Uterus (tissue), 3 donors: ENCODE measurements at regions not wholly inside any gene's neighbourhood (a gene's known extent, or its start where the extent isn't known, plus 50 kb on each side); places are given as distances from the start of the nearest gene placed in this dataset.

ENCODE experiments used
- DNase-seq, 2 donors: peaks; one replicate each; pipeline ENCODE4 v3.0.0-alpha.2; 2019 to 2020
- H3K27ac ChIP-seq, 2 donors: fragments of 200-600 bp; sonication (generic); 1 replicate in 1 of 2; 2 replicates in 1 of 2; pipeline ENCODE4 v1.5.1; 2016 to 2018
- H3K27me3 ChIP-seq, 2 donors: fragments of 200-600 bp; sonication (generic); one replicate each; pipeline ENCODE4 v1.5.1; 2018 to 2019; ENCODE audit warnings: control low read depth in 1 of 2
- H3K36me3 ChIP-seq, 2 donors: fragments of 200-600 bp; sonication (generic); one replicate each; pipeline ENCODE4 v1.5.1; 2019; ENCODE audit warnings: control low read depth in 1 of 2
- H3K4me1 ChIP-seq, 2 donors: fragments of 200-600 bp; sonication (generic); one replicate each; pipeline ENCODE4 v1.5.1; 2018 to 2019; ENCODE audit warnings: control low read depth in 1 of 2
- H3K4me3 ChIP-seq, 2 donors: fragments of 200-600 bp; sonication (generic); 1 replicate in 1 of 2; 2 replicates in 1 of 2; pipeline ENCODE4 v1.5.1; 2018 to 2019; ENCODE audit warnings: mild to moderate bottlenecking in 1 of 2
- H3K9me3 ChIP-seq, 2 donors: fragments of 200-600 bp; sonication (generic); one replicate each; pipeline ENCODE4 v1.5.1; 2019; ENCODE audit warnings: control low read depth in 1 of 2
- POLR2A ChIP-seq, 2 donors: fragments of 450-650 bp; IDR thresholded peaks; one replicate each; pipeline ENCODE4 v1.6.1; 2016; ENCODE audit warnings: antibody characterized with exemption in 2 of 2, mild to moderate bottlenecking in 1 of 2, moderate library complexity in 1 of 2
- intact Hi-C: fragments of 100-400 bp; cut with DNase I; formaldehyde crosslinking; loops from one replicate; pipeline ENCODE4 v1.15.1; 2023; ENCODE audit warnings: low total_unique reads
- TF ChIP-seq, protein P1 (sequence below), 4 experiments: fragments of 200-600 bp in 2 of 4; fragments of 450-650 bp in 2 of 4; sonication (generic) in 2 of 4; IDR thresholded peaks; one replicate each; pipeline ENCODE4 v1.5.1; 2016 to 2019; ENCODE audit warnings: antibody characterized with exemption in 4 of 4, mild to moderate bottlenecking in 2 of 4, moderate library complexity in 1 of 4
- donor health status: DM: yes; HTN: yes; CAD: no.

DNA sequence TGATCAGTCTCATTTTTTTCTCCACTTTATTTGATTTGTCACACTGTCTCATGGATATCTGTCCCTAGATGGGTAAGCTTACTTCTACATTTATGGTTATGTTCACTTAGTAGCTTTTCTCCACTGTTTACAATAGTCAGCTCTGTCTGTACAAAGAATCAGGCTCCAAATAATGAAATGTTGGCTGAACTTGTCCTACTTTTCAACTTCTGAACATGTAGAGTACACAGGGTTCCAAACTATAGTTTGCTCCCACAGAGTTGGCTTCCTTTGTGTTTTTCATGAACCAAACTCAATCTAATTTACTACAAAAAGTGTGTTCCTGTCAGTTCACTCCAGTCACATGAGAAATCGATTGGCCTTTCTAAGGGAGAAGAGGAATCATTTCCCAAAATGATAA, 175.0 kb downstream of the CCDC71L start:
- intact Hi-C loops, result no loop called here
- TF ChIP-seq, protein P1, sequence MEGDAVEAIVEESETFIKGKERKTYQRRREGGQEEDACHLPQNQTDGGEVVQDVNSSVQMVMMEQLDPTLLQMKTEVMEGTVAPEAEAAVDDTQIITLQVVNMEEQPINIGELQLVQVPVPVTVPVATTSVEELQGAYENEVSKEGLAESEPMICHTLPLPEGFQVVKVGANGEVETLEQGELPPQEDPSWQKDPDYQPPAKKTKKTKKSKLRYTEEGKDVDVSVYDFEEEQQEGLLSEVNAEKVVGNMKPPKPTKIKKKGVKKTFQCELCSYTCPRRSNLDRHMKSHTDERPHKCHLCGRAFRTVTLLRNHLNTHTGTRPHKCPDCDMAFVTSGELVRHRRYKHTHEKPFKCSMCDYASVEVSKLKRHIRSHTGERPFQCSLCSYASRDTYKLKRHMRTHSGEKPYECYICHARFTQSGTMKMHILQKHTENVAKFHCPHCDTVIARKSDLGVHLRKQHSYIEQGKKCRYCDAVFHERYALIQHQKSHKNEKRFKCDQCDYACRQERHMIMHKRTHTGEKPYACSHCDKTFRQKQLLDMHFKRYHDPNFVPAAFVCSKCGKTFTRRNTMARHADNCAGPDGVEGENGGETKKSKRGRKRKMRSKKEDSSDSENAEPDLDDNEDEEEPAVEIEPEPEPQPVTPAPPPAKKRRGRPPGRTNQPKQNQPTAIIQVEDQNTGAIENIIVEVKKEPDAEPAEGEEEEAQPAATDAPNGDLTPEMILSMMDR (IDR thresholded peaks at IDR 0.05), result no peak
- no peak for TF ChIP-seq POLR2A (IDR thresholded peaks at IDR 0.05)
- peak overlapping the region in 1 of 2 donors; percentile 59 for H3K27ac ChIP-seq
- H3K9me3 ChIP-seq, result no peaks in the 10 kb centered on the region
- H3K4me3 ChIP-seq, result no peak overlapping the region
- no peaks in the 10 kb centered on the region for H3K36me3 ChIP-seq
- H3K4me1 ChIP-seq, result no peaks in the 10 kb centered on the region
- DNase-seq, result no peak
- H3K27me3 ChIP-seq, result no peaks in the 10 kb centered on the region

DNA sequence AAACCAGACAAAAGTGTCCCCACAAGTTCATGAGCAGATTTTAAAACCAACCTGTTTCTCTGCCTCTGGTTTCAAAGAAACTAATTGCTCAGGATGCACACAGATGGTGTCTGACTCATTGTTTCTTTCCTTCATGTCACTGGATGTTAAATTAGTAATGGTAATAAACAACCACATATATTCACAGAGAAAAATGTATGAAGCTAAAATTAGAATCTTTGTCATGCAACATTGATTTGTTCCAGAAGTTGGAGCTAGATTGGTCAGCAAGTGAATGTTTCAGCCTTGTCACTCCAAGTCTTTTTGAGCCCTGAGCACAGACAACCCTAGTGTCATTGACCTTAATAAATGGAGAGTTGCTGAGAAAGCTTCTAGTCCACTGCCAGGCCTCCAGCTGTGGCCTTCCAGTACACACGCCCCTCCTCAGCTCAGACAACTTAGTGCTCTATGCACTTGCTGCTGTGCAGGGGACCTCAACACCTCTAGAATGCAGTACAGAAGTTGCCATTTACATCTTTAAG, 175.9 kb downstream of the CCDC71L start:
- intact Hi-C loops, result no loop called here
- no peak overlapping the region for H3K4me3 ChIP-seq
- no peaks in the 10 kb centered on the region for H3K36me3 ChIP-seq
- peak overlapping the region in 1 of 2 donors; percentile 59 for H3K27ac ChIP-seq
- no peak for DNase-seq
- no peaks in the 10 kb centered on the region for H3K9me3 ChIP-seq
- H3K27me3 ChIP-seq, result no peaks in the 10 kb centered on the region
- TF ChIP-seq, protein P1 (IDR thresholded peaks at IDR 0.05), result no peak
- no peak for TF ChIP-seq POLR2A (IDR thresholded peaks at IDR 0.05)
- no peaks in the 10 kb centered on the region for H3K4me1 ChIP-seq

DNA sequence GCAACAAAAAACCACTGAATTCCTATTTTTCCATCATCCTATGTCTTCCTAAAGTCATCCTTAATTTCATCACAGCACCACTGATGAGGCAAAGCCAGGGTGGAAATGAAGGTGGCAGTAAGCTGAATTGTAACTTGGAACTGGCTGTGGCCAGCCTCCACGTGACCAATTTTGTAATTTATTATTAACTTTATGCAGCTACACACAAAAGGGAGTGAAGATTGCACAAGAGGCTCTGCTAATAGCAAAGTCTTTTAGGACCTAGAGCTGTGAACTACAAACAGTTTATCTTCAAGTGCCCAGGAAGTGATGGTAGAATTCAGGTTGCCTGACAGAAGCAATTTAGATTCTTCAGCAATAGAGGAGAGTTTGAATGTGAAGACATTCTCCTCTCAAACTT, 176.4 kb downstream of the CCDC71L start:
- H3K27ac ChIP-seq, result peak overlapping the region in 1 of 2 donors; percentile 59
- H3K9me3 ChIP-seq, result no peaks in the 10 kb centered on the region
- H3K36me3 ChIP-seq, result no peaks in the 10 kb centered on the region
- no peaks in the 10 kb centered on the region for H3K4me1 ChIP-seq
- TF ChIP-seq, protein P1 (IDR thresholded peaks at IDR 0.05), result no peak
- no peak for TF ChIP-seq POLR2A (IDR thresholded peaks at IDR 0.05)
- H3K4me3 ChIP-seq, result no peak overlapping the region
- no peaks in the 10 kb centered on the region for H3K27me3 ChIP-seq
- intact Hi-C loops, result no loop called here
- peak; percentile 31 to 45 for DNase-seq

DNA sequence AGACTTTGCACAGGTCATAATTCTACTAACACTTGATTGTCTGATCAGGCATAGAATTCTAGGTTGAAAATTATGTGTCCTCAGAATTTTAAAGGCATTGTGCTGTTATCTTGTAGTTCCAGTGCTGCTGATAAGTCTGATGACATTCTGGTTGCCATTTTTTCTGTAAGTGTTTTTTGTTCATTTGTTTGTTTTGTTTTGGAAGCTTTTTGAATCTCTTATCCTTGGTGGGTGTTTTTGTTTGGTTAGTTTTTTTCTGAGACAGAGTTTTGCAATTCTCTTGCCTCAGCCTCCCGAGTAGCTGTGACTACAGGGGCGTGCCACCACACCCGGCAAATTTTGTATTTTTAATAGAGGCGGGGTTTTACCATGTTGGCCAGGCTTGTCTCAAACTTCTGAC, 178.9 kb downstream of the CCDC71L start:
- Histone ChIP-seq H3K4me3 (no peak overlapping the region), H3K36me3 (no peaks in the 10 kb centered on the region), H3K9me3 (no peaks in the 10 kb centered on the region), H3K4me1 (no peaks in the 10 kb centered on the region), H3K27me3 (no peaks in the 10 kb centered on the region), H3K27ac (no peak overlapping the region)
- intact Hi-C loops, result no loop called here
- no peak for DNase-seq
- TF ChIP-seq, protein P1 (IDR thresholded peaks at IDR 0.05), result no peak
- TF ChIP-seq POLR2A (IDR thresholded peaks at IDR 0.05), result no peak

DNA sequence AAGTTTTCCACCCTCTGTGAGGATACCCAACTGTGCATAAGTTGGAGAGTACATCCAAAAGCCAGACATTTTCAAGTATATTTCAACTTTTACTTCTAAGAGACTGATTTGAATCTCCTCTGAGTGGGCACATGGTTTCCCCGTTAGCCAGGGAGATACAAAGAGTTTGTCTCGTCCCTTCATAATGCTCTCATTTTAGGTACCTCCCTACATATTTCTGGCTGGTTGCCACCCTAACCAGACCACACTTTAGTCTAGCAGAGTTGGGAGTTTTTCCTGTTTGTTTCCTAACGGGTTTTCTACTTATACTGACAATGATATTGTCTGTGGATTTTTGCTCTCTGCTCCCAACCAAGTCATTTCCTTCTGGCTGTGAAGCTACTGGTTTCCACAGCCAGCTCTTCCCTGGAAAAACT, 180.3 kb downstream of the CCDC71L start:
- DNase-seq, result no peak
- Histone ChIP-seq H3K9me3 (no peaks in the 10 kb centered on the region), H3K27ac (no peak overlapping the region), H3K4me3 (no peak overlapping the region), H3K36me3 (no peaks in the 10 kb centered on the region), H3K27me3 (no peaks in the 10 kb centered on the region), H3K4me1 (no peaks in the 10 kb centered on the region)
- intact Hi-C loops, result no loop called here
- TF ChIP-seq, protein P1 (IDR thresholded peaks at IDR 0.05), result no peak
- TF ChIP-seq POLR2A (IDR thresholded peaks at IDR 0.05), result no peak
